ENCODE measurements at regions not wholly inside any gene's neighbourhood (a gene's known extent, or its start where the extent isn't known, plus 50 kb on each side); places are given as distances from the start of the nearest gene placed in this dataset.

DNA sequence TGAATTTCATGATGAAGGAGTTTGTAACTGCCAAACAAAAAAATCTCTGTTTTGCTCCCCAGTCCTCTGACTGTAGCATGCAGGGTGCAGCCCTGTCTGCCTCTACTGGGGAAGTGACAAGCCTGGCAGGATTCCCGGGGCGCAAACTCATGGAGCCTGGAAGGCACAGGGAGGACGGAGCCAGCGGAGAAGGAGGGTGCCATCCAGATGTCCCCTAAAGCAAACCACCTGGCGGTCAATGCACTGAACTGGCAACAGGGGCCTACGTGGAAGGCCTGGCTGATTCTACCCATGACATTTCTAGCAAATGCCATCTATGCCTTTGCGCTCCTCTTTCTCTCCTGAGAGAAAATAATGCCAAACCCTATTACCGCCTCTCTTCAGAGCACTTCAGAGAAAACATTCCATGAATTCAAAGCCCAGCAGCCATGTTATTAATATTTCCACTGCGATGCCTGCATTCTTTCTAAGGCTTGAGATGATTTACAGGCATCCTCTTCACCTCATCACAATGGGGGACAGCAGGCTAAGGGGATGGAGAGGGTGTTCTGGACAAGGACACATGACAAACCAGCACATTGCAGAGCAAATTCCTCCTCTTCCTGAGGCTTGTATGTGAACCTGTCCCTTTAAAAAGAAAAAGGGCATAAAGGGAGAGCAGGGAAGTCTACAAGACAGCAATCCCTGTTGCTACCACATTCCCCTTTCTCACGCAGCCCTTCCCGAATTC is 329.3 kb upstream of the NOCT start:
- no peak for DNase-seq

DNA sequence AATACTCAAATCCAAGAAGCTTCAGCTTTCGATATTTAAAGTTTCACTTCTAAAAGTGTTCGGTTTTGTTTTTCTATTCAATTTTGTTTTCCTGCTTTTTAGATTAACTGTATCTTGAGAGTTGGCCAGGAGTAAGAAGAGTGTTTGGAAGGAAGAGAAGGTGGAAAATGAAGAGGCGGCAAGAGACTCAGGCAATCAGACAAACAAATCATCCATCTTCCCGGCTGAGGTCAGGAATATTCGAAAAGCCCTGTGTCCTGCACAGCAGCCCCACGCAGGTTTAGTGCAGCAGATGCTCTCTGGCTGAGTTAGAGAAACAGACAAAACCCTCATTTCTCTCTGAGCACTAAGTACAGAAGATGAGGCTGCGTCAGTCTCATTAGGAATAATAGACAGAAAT is 330.3 kb upstream of the NOCT start:
- DNase-seq, result no peak

DNA sequence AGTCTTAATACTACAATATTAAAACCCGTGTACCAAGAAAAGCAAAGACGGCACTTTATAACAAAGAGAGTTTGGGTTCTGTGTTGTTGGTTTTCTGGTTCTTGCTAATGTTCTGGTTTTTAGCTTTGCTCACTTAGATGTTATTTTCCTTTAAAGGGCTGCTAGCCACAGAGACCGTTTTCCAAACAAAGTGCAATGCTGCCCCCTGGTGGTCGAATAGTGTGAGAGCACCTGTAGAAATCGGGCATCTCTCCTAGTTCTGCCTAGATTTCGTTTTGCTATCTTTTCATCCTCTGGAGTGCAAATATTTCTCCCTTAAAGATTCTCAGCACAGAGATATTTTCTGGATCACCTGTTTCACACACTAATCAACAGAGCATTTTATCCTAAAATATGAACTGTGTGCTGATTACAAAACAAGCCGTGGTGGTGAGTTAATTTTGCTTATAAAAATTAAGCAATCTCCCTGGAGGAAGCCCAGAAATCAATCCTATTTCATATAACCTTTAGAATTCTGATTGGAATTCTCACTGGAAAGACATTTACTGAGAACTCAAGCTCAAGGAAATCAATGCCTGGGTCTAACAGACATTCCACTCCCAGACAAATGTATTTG is 334.5 kb upstream of the NOCT start:
- DNase-seq, result peak in 1 of 2 experiments; percentile 30

DNA sequence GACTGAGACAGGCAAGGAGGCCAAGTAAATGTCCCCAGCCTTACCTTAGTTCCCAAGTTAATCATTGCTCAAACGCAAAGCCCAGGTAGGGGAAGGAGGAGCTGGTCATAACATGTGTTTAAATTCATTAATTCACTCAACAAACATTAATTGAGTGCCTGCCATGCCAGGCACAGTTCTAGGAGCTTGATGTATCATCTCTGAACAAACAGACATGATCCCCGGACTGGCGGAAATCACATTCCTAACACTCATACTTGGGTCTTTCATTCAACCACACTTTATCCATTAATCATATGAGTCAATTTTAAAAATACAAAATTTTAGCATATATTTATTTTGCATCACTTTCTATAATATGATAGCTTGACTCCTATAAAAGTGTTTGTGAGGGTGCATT is 335.3 kb upstream of the NOCT start:
- no peak for DNase-seq

DNA sequence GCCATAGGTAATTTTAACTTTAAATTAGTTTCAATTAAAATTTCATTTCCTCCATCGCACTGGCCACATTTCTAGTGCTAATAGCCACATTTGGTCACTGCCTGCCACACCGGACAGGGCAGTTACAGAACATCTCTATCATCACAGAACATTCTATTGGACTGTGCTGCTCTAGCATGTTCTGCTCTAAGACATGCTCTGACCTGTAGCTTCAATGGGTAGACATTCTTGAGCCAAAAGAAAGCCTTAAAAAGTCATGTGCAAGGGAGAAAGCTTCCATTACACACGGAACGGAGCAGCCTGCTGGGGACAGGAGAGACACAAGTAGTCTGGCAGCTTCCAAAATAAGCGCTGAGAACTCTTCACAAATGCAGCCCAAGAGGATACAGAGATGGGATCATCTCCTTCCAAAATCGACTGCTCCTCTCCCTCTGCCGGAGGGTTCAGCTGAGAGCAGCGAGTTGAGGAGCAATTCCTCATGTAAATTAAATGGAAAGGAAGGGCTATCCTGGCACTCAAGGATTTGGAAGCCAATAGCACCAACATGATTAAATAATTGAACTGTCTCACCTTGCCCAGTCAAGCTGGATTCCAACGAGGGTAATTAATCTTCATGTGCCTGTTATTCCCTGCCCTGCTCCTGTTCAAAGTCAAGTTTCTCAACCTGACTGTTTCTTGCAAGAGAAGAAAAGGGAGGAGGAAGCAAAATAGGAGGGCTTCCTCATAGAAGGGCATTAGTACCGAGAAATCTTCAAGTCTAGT is 336.4 kb upstream of the NOCT start:
- DNase-seq, result no peak

DNA sequence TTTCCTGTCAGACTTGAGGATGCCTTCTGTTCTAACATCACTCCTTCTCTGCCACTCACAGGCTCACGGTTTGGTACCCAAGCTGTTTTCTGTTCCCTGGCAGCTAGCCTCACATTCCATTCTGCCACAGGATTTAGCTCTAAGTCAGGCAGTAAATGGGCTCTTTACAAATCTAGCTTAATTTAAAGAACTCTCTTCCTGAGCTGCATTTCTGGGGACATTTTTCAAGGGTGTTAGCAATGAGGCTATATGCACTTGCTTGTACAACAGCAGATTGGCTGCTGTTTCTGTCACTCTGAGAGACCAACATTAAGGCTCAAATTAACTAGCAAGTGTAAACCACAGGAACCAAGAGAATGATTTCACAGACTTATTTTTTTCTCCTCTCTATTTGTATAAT is 337.8 kb upstream of the NOCT start:
- no peak for DNase-seq

DNA sequence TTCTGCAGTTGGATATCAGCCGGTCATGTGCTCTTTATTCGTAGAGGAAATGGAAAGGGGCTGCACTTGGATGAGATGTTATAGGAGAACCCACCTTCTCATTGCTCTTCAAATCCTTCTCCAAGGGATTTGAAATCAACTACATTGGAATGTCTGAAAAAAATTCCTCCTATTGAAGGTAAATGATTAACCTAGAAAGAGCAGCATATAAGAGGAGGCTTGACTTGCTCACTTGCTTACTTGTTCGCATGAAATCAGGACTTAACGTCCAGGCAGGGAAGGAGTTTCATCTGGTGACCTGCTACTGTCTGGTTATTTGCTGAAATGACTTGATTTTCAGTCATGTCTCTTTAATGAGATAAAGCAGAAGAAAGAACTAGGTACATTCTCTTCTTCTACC is 338.4 kb upstream of the NOCT start:
- DNase-seq, result no peak

DNA sequence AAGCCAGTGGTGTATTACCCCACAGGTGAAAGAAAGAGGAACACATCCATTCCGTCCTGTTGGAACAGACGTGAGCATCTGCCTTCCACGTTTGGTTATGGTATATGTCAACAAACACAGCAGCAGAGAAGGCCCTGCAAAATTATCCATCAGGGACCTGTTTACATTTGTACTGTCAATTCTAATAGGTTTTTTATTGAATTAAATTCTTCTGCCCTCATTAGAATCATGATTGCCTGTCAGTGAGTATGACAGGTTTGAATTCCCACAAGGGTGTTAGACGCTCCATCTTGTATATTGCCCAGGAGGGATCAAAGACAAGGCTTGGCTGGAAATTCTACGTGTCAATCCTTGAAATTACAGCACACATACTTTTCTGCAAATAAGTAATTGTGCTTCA is 339.9 kb upstream of the NOCT start:
- DNase-seq, result no peak

DNA sequence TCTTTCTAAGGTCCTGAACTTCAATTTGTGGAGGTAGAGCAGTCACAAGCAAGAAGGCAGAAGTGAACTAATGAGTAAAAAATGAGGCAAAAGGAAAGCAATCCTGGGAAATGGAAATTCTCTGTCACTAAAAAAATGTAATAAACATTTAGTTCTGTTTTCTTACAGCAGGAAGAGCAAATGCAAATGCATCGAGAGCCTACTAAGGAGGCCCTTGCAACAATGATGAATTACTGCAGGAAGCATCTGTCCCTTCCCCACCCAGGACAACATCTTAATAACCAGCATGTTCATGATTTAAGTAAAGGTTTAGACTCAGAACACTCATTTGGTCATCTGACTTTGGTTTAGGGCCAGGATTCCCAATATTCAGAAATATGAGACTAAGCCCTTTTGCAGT is 341.4 kb upstream of the NOCT start:
- DNase-seq, result no peak

DNA sequence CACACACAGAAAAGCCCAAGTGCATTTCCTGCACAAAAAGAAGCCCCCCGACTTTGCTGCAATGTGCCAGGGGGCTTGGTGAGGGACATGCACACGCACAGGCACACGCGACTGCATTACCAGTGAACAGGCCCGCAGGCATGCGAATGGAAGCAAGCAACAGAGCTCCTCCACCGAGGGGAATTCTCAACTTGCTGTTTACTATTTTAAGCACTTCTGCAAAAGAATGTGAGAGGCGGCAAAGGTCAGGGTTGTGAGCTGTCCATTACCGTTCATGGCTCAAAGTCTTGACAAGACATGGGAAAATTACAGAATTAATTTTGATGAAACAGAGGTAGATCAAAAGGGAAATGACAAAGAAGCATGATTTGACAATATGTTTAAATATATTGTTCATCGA is 342.5 kb upstream of the NOCT start:
- no peak for DNase-seq

DNA sequence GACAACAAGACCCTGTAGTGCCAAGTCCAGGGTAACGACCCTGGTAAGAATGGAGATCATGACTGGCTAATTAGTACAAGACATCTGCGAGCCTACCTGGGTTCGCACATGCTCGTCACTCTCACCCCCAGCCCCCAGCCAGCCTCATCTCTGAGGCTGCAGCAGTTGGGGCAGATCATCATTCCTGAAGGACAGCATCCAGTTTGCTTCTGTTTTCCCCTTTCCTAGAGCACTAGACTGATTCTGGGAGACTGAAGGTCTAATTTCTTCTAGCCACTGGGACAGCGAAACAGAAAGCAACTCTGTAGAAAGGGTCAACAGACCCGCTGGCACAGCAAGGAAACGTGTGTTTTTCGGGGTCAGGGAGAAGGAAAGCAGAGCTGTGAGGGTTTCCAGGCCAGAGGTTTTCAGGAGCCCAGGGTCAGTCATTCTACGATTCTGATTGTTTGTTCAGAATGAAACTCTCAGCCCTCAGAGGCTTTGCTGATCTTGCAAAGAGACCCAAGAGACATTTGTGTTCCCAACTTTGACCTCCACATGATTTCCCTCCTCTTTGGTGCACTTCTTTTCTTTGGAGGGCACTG is 343.1 kb upstream of the NOCT start:
- DNase-seq, result no peak

DNA sequence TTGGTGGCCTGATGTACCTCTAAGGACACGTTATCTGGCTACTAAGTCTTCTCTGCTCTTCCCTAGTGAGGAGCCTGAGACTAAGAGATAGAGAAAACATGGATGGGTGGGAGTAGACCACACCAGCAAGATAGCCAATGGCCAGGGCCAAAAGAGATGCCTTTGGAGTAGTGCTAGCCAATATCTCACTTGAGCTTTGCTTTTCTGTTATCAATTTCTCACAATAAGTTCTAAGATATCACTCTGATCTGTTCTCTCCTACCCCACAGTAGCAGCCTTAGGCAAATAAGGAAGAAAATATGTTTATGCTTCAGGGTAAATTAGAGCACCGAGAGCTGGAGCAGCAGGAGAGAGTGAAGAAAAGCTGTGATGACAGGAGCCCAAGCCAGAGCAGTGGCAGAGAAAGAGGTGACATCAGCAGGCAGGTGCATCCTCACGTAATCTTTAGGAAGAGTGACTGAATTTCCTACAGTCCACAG is 343.9 kb upstream of the NOCT start:
- no peak for DNase-seq

DNA sequence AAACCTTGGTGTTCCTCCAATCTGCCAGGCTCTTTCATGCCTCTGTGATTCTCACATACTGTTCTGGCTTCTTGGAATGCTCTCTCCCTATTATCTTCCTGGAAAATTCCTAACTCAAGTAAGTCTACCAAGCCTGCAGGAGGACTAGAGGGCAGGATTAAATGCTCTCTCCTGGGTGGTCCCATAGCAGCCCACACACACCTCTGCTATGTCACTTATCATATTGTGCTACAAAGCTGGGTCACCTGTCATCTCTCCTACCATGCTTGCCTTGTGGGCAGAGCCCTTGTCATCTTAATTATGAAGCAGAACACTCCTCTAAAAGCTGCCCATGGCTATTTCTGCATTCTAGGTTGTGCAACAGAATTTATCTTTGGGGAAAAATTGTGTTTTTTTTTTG is 344.5 kb upstream of the NOCT start:
- DNase-seq, result no peak

DNA sequence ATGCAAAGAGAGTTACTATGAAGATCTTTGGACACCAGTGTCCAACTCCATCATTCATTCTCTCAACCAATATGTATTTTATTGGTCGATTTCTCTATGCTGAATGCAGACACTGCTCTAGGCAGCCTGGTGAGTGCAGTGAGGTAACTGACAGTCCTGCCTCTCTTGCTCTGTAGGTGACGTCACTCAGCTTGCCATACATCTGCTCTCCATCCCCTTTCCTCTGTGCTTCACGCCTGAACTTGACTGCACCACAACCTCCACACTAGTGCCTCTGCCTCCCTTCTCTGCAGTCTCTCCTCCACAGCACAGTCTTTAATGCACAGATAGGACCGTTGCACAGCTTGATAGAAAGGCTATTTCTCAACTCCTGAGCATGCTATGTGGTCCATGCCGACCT is 344.9 kb upstream of the NOCT start:
- no peak for DNase-seq

DNA sequence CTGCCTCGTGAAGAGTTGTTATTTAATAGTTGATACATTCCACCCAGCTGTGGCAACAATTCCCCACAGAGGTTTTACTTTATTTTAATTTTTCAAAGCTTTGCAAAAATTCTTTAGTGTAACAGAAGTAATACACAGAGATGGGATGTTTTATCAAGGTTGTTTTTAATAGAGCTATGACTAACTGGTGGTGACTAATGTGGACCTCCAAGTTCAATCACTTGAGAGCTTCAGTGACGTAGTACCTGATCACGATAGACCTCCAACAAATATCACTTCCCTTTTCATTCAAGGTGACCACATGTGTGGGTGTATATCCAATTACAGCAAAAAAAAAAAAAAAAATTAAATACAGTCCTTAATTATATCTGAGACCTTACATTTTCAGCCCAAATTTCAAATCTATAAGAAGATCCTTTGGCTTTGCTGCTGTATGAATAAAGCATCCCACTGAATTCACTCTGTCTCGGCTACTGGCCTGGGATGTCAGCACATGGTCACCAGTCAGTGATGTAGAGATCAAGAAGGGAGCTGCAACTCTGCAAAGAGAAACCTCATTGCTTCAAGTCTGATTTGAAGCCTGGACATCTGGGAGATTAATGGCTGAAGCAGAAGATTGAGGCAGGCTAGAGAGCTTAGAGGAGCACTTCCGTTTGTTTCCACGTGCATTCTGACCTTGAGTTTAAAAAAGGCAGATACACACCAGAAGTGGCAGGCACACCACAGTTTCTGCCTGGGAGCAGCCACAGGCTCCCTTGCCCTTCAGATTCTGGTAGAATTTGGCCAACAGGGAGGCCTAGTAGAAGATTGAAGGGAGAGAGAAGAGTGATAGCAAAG is 345.9 kb upstream of the NOCT start:
- DNase-seq, result no peak

DNA sequence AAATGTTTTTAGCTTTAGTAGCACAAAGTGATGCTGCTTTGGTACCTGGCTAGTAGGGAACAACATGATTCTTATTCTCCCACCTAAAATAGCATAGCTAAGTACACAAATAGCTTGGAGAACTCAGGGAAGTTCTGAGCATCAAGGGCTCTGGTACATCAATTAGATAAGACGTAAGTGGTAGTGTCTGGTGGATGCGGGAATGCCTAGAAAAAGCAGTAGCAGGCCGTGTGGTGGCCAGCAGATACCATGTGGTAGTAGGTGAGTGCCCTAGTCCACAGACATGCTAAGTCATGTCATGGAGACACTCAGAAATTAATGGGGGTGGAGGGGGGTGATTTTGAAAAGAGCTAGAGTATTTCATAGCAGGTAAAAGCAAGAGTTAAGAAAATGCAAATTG is 347.3 kb upstream of the NOCT start:
- no peak for DNase-seq

DNA sequence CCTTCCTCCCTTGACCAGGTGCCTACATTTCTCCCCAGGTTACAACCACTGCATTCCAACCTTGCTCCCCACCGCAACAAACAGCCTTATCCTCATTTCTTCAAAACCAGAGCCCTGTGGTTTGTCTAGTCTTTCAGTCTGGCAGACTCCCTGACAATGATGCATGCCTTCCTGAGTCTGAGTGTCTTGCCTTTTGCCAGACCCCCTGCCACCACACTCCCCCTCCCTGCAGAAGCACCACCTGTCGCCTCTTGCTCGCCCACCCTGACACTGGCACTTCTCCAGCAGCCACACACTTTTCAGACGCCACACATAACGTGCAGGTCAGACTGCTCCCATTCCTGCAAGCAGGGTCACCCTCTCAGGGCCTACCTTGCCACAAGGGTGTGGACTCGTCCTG is 349.2 kb upstream of the NOCT start:
- no peak for DNase-seq

DNA sequence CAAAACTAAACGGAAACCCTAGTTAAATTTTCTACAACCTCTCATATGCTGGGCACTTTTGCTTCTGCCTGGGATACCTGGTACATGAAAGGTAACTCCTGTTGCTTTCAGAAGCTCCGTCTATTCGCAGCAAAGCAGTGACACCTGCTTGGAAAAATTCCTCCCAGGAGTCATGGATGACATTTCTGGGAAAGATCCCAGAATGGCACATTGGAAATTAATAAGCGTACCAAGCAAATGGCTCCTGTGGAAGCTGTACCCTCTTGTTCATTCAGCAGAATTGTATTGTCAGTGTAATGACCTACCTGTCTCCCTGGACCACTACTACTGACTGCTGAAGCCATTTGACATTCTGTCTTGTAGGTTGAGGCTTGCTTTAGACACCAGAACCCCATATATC is 349.7 kb upstream of the NOCT start:
- no peak for DNase-seq

DNA sequence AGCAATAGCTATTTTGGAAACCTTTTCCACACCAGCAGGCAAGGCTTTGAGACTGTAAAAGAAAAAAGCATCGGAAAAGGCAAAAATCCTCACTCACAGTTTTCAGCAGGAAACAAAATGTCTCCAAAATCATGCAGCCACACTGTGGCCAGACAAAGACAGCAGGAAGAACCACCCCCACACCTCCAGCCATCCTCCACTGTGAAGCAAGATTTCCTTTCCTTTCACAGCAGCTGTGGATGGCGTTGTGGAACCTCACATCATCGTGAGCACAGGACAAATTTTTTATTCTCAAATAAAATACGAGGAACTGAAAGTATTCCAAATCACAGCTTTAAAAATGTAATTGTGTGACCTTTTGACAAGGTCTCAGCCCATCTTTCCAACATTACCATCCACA is 351.7 kb upstream of the NOCT start:
- DNase-seq, result no peak

DNA sequence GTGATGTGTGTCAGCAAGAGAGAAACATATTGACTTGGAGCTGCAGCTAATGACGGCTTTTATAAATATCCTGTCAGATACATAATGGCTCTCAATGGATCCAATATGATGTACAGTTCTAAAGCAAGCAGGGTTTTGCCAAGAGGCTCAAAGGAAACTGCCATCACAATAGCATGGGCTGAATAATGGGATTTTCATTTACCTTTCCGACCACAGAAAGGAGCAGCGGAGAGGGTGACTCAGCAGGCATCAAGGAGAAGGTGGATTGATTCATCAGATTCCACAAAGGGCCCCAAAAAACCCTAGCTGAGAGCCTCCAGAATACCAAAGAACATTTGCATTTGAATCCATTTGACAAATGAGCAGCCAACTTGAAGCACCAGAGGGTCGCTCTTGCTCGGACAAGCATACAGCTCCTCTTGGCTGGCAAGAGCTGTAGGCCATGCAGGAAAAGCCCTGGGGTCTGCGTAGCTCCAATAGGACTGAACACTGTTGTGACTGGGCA is 355.7 kb upstream of the NOCT start:
- DNase-seq, result no peak

DNA sequence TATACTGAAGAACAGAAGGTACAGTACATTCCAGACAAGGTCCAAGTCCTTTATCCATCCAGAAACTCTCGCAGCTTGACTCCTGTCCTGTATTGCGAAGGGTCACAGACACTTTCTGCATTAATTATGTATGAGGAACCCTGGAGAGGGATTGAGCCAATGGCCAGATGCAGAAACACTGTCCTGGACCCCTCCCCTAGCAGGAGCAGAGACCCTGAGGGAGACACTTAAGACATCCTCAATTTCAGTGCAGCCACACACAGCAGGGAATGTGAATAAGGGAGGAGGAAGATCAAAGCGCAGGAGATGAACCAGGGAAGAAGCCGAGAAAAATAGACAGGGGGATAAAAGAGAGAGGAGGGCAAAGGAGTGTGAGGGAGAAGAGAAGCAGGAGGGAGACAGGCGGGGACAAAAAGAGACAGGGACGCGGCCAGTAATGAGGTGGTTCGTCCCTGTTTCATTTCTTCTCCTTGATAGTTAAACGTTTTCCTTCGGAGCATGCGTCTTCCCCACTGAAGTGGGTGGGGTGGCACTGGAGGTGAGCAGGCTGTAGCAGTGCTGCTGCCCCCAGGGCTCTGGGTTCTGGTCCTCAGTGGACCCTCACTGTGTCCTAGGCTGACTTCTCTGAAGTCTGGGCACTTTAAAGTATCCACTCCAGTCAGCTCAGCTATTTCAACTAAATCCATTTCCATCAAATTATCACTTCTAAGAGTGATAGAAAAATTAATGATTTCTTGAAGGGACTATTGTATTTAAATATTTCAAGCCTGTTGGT is 356.4 kb upstream of the NOCT start:
- no peak for DNase-seq

DNA sequence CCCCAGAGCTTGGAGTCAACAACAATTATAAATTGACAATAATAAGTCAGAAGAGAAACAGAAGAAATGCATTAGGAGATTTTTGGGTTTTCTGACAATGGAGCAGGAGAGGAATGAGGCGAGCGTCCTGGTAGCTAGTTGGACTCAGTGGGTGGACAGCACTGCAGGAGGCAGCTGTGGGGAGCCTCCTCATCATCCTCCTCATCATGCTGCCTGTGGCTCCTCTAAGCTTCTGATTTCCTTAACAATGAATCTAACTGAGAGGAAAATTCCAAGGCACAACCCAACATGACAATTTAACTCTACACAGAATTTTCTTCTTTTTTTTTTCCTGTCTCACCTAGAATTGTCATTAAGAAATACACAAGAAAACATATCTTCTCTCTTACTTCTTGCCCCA is 357.1 kb upstream of the NOCT start:
- DNase-seq, result no peak

All from SW 1271 (cell line).